Mesenchymal stem cell (in vitro differentiated cells and primary cell): ENCODE measurements at regions not wholly inside any gene's neighbourhood (a gene's known extent, or its start where the extent isn't known, plus 50 kb on each side); places are given as distances from the start of the nearest gene placed in this dataset.

Experiments
- DNase-seq: peaks from one replicate; pipeline ENCODE4 v3.0.0-alpha.2; 2013
- H2AFZ ChIP-seq: one replicate; pipeline ENCODE4 v1.6.1; 2013; ENCODE audit warnings: low read depth, mild to moderate bottlenecking, control low read depth, inconsistent platforms, low read length, moderate library complexity
- H2AK5ac ChIP-seq: 2 replicates; pipeline ENCODE4 v1.6.1; 2013; ENCODE audit warnings: low read length, moderate library complexity, mild to moderate bottlenecking, inconsistent platforms; ENCODE audit not compliant: severe bottlenecking
- H2BK120ac ChIP-seq: one replicate; pipeline ENCODE4 v1.6.1; 2013; ENCODE audit warnings: low read depth, mild to moderate bottlenecking, inconsistent platforms, low read length, moderate library complexity
- H2BK12ac ChIP-seq, 2 experiments: one replicate each; pipeline ENCODE4 v1.6.1; 2013; ENCODE audit warnings: inconsistent platforms in 2 of 2, low read length in 2 of 2, mild to moderate bottlenecking in 2 of 2, moderate library complexity in 2 of 2, control low read depth in 1 of 2
- H2BK15ac ChIP-seq: one replicate; pipeline ENCODE4 v1.6.1; 2013; ENCODE audit warnings: mild to moderate bottlenecking, low read depth, inconsistent platforms; ENCODE audit not compliant: poor library complexity, severe bottlenecking
- H2BK5ac ChIP-seq: 2 replicates; pipeline ENCODE4 v1.6.1; 2013; ENCODE audit warnings: low read depth, mild to moderate bottlenecking, low read length, control low read depth, inconsistent platforms; ENCODE audit not compliant: poor library complexity, severe bottlenecking
- H3K14ac ChIP-seq, 2 experiments: one replicate each; pipeline ENCODE4 v1.6.1; 2013; ENCODE audit warnings: inconsistent platforms in 2 of 2, low read length in 2 of 2, control low read depth in 1 of 2, mild to moderate bottlenecking in 1 of 2, moderate library complexity in 1 of 2
- H3K18ac ChIP-seq, 2 experiments: one replicate each; pipeline ENCODE4 v1.6.1; 2013; ENCODE audit warnings: inconsistent platforms in 2 of 2, low read length in 2 of 2, control low read depth in 1 of 2, low read depth in 1 of 2, mild to moderate bottlenecking in 1 of 2
- H3K23ac ChIP-seq, 2 experiments: one replicate each; pipeline ENCODE4 v1.6.1; 2013; ENCODE audit warnings: inconsistent platforms in 2 of 2, low read length in 2 of 2, mild to moderate bottlenecking in 2 of 2, moderate library complexity in 2 of 2, control low read depth in 1 of 2
- H3K27ac ChIP-seq: 2 replicates; pipeline ENCODE4 v1.5.1; 2013; ENCODE audit warnings: mild to moderate bottlenecking, moderate library complexity, low read length, control low read depth, inconsistent platforms; ENCODE audit not compliant: poor library complexity, severe bottlenecking
- H3K27me3 ChIP-seq, 2 experiments: 2 replicates each; pipeline versions ENCODE4 v1.6.1 to v1.7.0; 2013; ENCODE audit warnings: low read length in 2 of 2, mild to moderate bottlenecking in 2 of 2, moderate library complexity in 2 of 2, control low read depth in 1 of 2, inconsistent platforms in 1 of 2; ENCODE audit not compliant: control insufficient read depth in 1 of 2, insufficient read depth in 1 of 2
- H3K36me3 ChIP-seq, 2 experiments: 2 replicates each; pipeline versions ENCODE4 v1.6.1 to v1.7.0; 2013; ENCODE audit warnings: low read length in 2 of 2, control low read depth in 1 of 2, inconsistent platforms in 1 of 2, low read depth in 1 of 2, mild to moderate bottlenecking in 1 of 2; ENCODE audit not compliant: insufficient read depth in 2 of 2, control insufficient read depth in 1 of 2
- H3K4ac ChIP-seq, 2 experiments: one replicate each; pipeline ENCODE4 v1.6.1; 2013; ENCODE audit warnings: inconsistent platforms in 2 of 2, low read length in 2 of 2, mild to moderate bottlenecking in 2 of 2, moderate library complexity in 2 of 2, control low read depth in 1 of 2, low read depth in 1 of 2
- H3K4me1 ChIP-seq: 2 replicates; pipeline ENCODE4 v1.6.1; 2013; ENCODE audit warnings: low read depth, low read length, control low read depth; ENCODE audit not compliant: control insufficient read depth, insufficient read depth
- H3K4me2 ChIP-seq: 2 replicates; pipeline ENCODE4 v1.6.1; 2013; ENCODE audit warnings: low read length, mild to moderate bottlenecking, inconsistent platforms; ENCODE audit not compliant: poor library complexity, severe bottlenecking
- H3K4me3 ChIP-seq, 2 experiments: 2 replicates each; pipeline versions ENCODE4 v1.5.1 to v1.7.0; 2013; ENCODE audit warnings: low read length in 2 of 2, mild to moderate bottlenecking in 2 of 2, control low read depth in 1 of 2, low read depth in 1 of 2; ENCODE audit not compliant: insufficient read depth in 1 of 2
- H3K79me1 ChIP-seq: replicated peaks from 2 replicates; pipeline ENCODE4 v1.6.1; 2013; ENCODE audit warnings: mild to moderate bottlenecking, control low read depth, low read length, inconsistent platforms; ENCODE audit not compliant: poor library complexity, severe bottlenecking
- H3K9ac ChIP-seq: 2 replicates; pipeline ENCODE4 v1.7.0; 2013; ENCODE audit warnings: mild to moderate bottlenecking, low read length, moderate library complexity
- H3K9me3 ChIP-seq: 2 replicates; pipeline ENCODE4 v1.7.0; 2013; ENCODE audit warnings: mild to moderate bottlenecking, low read length; ENCODE audit not compliant: control insufficient read depth
- H4K8ac ChIP-seq: one replicate; pipeline ENCODE4 v1.6.1; 2013; ENCODE audit warnings: inconsistent platforms, mild to moderate bottlenecking, low read length, moderate library complexity
- H4K91ac ChIP-seq: one replicate; pipeline ENCODE4 v1.6.1; 2013; ENCODE audit warnings: mild to moderate bottlenecking, low read length, inconsistent platforms
- WGBS: methylation state at CpG from one replicate; pipeline ENCODE4 v1.1.7; 2013; ENCODE audit warnings: mixed read lengths; 5-methylcytosine and 5-hydroxymethylcytosine counted together

DNA sequence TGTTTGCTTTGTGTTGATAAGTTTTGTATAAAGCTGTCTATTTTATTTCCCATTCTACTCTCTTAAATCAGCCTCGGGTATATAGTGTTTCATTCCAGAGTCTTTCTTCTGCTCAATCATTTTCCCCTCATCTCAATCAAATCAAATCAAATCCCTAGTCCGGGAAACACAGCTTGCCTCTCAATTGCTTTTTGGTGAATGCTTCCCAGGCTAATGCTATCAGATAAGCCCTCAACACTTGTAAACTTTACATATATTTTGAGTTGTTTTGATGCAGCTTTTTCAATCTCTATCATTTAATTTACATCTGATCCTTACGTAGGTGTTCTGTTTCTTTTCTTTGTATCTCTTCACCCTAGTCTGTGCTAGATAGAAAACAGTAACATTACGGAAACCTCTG lies 416.7 kb upstream of the PDE3A start:
- no peak overlapping the region for H2BK15ac ChIP-seq
- DNase-seq, result no peak
- H2BK5ac ChIP-seq, result no peak overlapping the region
- H3K4ac ChIP-seq, result no peak overlapping the region
- no peak overlapping the region for H3K14ac ChIP-seq
- H3K79me1 ChIP-seq, result no peaks in the 10 kb centered on the region
- H3K36me3 ChIP-seq, result no peaks in the 10 kb centered on the region
- no peak overlapping the region for H3K23ac ChIP-seq
- H4K91ac ChIP-seq, result no peak overlapping the region
- H2AK5ac ChIP-seq, result no peak overlapping the region
- H3K18ac ChIP-seq, result no peak overlapping the region
- H3K9ac ChIP-seq, result no peak overlapping the region
- no peak overlapping the region for H2BK12ac ChIP-seq
- no peaks in the 10 kb centered on the region for H3K4me1 ChIP-seq
- no peaks in the 10 kb centered on the region for H3K9me3 ChIP-seq
- H2BK120ac ChIP-seq, result no peak overlapping the region
- H2AFZ ChIP-seq, result no peak overlapping the region
- H4K8ac ChIP-seq, result no peak overlapping the region
- no peaks in the 10 kb centered on the region for H3K27me3 ChIP-seq
- H3K4me3 ChIP-seq, result no peak overlapping the region
- no peak overlapping the region for H3K4me2 ChIP-seq
- no peak overlapping the region for H3K27ac ChIP-seq
- WGBS, result 90% methylated on average over 4 of the region's 4 CpGs

DNA sequence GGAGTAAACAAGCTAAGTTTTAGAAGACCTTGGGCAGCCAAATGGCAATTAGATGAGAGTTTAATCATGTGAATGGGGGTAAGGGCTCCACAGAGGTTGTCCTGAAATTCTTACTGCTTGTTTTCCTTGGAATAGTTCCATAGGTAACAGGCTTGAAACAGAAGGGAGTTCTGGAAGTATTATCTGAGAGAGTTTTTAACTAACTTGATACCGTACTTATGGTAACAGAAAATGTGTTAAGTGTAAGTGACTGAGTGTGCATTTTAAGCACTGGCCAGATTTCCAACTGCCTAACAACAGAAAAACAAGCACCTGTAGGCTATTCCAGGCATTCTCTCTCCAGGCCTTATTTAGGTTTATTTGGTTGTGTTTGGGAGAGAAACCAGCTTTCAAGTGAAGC lies 414.6 kb upstream of the PDE3A start:
- H3K27ac ChIP-seq, result no peak overlapping the region
- no peak overlapping the region for H2AFZ ChIP-seq
- H3K4me2 ChIP-seq, result no peak overlapping the region
- H3K4me3 ChIP-seq, result no peak overlapping the region
- H3K18ac ChIP-seq, result no peak overlapping the region
- H3K14ac ChIP-seq, result no peak overlapping the region
- H3K23ac ChIP-seq, result no peak overlapping the region
- H2AK5ac ChIP-seq, result no peak overlapping the region
- no peak overlapping the region for H3K9ac ChIP-seq
- no peak overlapping the region for H4K91ac ChIP-seq
- no peak overlapping the region for H4K8ac ChIP-seq
- H3K4ac ChIP-seq, result peak overlapping the region in 1 of 2 experiments; percentile 15
- no peaks in the 10 kb centered on the region for H3K27me3 ChIP-seq
- H2BK5ac ChIP-seq, result no peak overlapping the region
- no peaks in the 10 kb centered on the region for H3K4me1 ChIP-seq
- no peak overlapping the region for H2BK15ac ChIP-seq
- WGBS, result 100% methylated on average over 1 of the region's 1 CpG
- no peaks in the 10 kb centered on the region for H3K36me3 ChIP-seq
- no peak overlapping the region for H2BK120ac ChIP-seq
- no peak for DNase-seq
- H3K9me3 ChIP-seq, result no peaks in the 10 kb centered on the region
- H2BK12ac ChIP-seq, result no peak overlapping the region
- H3K79me1 ChIP-seq, result no peaks in the 10 kb centered on the region

- Histone ChIP-seq H3K36me3 (no peaks in the 10 kb centered on the region), H3K4ac (no peak overlapping the region), H2BK12ac (no peak overlapping the region), H2BK15ac (no peak overlapping the region), H2AFZ (no peak overlapping the region), H3K27me3 (no peaks in the 10 kb centered on the region), H2BK120ac (no peak overlapping the region), H3K27ac (no peak overlapping the region), H3K79me1 (no peaks in the 10 kb centered on the region), H3K14ac (no peak overlapping the region), H3K9ac (no peak overlapping the region), H2AK5ac (no peak overlapping the region), H2BK5ac (no peak overlapping the region), H4K8ac (no peak overlapping the region), H3K9me3 (no peaks in the 10 kb centered on the region), H3K18ac (no peak overlapping the region), H3K4me2 (no peak overlapping the region), H4K91ac (no peak overlapping the region), H3K23ac (no peak overlapping the region), H3K4me3 (no peak overlapping the region), H3K4me1 (no peaks in the 10 kb centered on the region)
- DNase-seq, result no peak
- WGBS, result 98% methylated on average over 4 of the region's 4 CpGs
Measured at GRCh38 chr12:19954163-19954562, 414.2 kb upstream of the PDE3A start.

DNA sequence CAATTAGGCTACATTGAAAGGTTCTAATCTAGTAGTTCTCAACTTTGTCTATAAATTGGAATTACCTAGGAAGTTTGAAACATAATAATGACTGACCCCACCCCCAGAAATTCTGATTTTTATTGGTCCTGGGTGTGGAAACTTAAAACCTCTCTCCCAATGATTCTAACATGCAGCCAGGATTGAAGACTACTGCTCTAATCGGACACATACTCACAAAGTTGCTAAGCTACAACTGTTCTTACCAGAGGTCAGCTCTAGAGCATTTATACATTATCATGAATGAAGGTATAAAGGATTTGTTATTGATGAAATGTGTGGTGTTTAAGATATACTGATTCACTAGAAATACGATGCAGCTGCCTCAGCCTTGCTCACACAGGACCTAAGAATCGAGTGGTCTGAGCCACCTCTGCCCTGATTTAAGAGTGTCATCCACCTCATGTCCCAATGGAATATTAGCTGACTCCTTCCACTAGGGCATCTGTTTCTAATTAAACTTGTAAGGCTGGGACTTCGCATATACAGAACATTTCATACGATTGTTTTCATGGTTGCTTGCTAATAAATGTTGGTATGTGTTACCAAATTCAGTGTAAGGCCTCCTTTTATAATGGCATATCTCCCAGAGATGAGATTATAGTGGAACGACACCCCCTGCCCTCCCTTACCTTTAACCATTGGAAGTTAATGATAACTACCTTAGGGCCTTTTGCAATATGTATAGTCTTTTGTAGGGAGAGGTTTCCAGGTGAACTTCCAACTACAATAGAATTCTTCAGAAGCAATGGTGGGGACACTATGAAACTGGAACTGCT lies 410.8 kb upstream of the PDE3A start:
- no peaks in the 10 kb centered on the region for H3K79me1 ChIP-seq
- WGBS, result 61% methylated on average over 2 of the region's 6 CpGs

More for the DNA sequence above, 410.8 kb upstream of the PDE3A start:
- no peaks in the 10 kb centered on the region for H3K9me3 ChIP-seq
- no peak overlapping the region for H3K18ac ChIP-seq
- H3K36me3 ChIP-seq, result no peaks in the 10 kb centered on the region
- H3K27ac ChIP-seq, result no peak overlapping the region
- no peaks in the 10 kb centered on the region for H3K4me1 ChIP-seq
- no peak overlapping the region for H2AFZ ChIP-seq
- H3K14ac ChIP-seq, result no peak overlapping the region
- no peak overlapping the region for H2BK5ac ChIP-seq
- H2BK120ac ChIP-seq, result no peak overlapping the region
- H2AK5ac ChIP-seq, result no peak overlapping the region
- no peak overlapping the region for H3K4ac ChIP-seq
- H3K4me3 ChIP-seq, result no peak overlapping the region
- no peak overlapping the region for H3K23ac ChIP-seq
- DNase-seq, result no peak
- H4K91ac ChIP-seq, result no peak overlapping the region
- no peaks in the 10 kb centered on the region for H3K27me3 ChIP-seq
- no peak overlapping the region for H2BK15ac ChIP-seq
- H3K9ac ChIP-seq, result peak overlapping the region; percentile 17
- H3K4me2 ChIP-seq, result no peak overlapping the region
- H4K8ac ChIP-seq, result no peak overlapping the region
- H2BK12ac ChIP-seq, result no peak overlapping the region
